ENCODE measurements at regions not wholly inside any gene's neighbourhood (a gene's known extent, or its start where the extent isn't known, plus 50 kb on each side); places are given as distances from the start of the nearest gene placed in this dataset.

DNA sequence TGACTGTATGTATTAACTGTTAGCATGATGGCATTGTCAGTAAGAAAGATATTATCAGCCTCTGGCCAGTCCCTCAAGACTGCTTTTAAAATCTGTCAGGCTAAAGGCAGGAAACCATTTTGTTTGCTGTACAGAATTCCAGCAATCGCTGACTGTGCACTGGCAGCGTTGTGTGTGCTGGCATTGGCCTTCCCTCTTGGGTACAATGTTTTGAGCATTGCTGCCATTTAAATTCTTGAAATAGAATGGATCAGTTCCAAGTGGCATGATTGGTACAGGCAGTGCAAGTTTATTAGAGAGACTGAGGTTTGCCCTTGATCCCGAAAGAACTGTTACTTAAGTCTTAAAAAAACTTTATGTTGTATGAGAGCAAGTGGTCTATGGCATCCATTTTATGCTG is 788.7 kb downstream of the OTOL1 start:
- no peak for TF ChIP-seq POLR2A (IDR thresholded peaks at IDR 0.05)
- TF ChIP-seq, protein P1, sequence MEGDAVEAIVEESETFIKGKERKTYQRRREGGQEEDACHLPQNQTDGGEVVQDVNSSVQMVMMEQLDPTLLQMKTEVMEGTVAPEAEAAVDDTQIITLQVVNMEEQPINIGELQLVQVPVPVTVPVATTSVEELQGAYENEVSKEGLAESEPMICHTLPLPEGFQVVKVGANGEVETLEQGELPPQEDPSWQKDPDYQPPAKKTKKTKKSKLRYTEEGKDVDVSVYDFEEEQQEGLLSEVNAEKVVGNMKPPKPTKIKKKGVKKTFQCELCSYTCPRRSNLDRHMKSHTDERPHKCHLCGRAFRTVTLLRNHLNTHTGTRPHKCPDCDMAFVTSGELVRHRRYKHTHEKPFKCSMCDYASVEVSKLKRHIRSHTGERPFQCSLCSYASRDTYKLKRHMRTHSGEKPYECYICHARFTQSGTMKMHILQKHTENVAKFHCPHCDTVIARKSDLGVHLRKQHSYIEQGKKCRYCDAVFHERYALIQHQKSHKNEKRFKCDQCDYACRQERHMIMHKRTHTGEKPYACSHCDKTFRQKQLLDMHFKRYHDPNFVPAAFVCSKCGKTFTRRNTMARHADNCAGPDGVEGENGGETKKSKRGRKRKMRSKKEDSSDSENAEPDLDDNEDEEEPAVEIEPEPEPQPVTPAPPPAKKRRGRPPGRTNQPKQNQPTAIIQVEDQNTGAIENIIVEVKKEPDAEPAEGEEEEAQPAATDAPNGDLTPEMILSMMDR (IDR thresholded peaks at IDR 0.05) = no peak

Data from body of pancreas (tissue), 4 donors.